B cell (primary cell): ENCODE measurements at regions not wholly inside any gene's neighbourhood (a gene's known extent, or its start where the extent isn't known, plus 50 kb on each side); places are given as distances from the start of the nearest gene placed in this dataset.

ENCODE experiments used
- ATAC-seq: fragments of 200-7000 bp; cut with Tn5 transposase; one replicate; pipeline ENCODE4 v1.10.0; 2021; ENCODE audit warnings: low read depth, mild to moderate bottlenecking, moderate number of reproducible peaks, moderate library complexity
- CTCF ChIA-PET: fragments of 350-600 bp; sonication (Branson Sonifier 250); formaldehyde crosslinking; loops from one replicate; lab custom pipeline; 2021; ENCODE audit warnings: antibody characterized with exemption, inconsistent platforms; lab: Charles Lee
- POLR2A ChIA-PET: fragments of 350-600 bp; sonication (Branson Sonifier 250); formaldehyde crosslinking; loops from one replicate; lab custom pipeline; 2021; ENCODE audit warnings: antibody characterized with exemption; lab: Charles Lee
- DNase-seq: peaks from one replicate; pipeline ENCODE4 v3.0.0; 2013
- H2AFZ ChIP-seq: 2 replicates; pipeline ENCODE4 v1.6.1; 2012; ENCODE audit warnings: mild to moderate bottlenecking, low read depth, low read length; ENCODE audit not compliant: insufficient read depth, poor library complexity, severe bottlenecking
- H3K27ac ChIP-seq, 2 donors: 1 replicate in 1 of 2; 2 replicates in 1 of 2; pipeline ENCODE4 v1.5.1; 2012 to 2013; ENCODE audit warnings: low read length in 2 of 2, mild to moderate bottlenecking in 2 of 2, moderate library complexity in 1 of 2
- H3K27me3 ChIP-seq, 4 experiments: fragments of 200-600 bp in 1 of 4; sonication (generic) in 1 of 4; replicated peaks in 1 of 4; 1 replicate in 2 of 4; 2 replicates in 2 of 4; pipeline versions ENCODE4 v1.6.1 to v1.7.0; 2013 to 2016; ENCODE audit warnings: low read length in 3 of 4, mild to moderate bottlenecking in 2 of 4, mixed read lengths in 1 of 4, moderate library complexity in 1 of 4; ENCODE audit not compliant: insufficient read depth in 4 of 4, control insufficient read depth in 3 of 4; ENCODE audit errors: control extremely low read depth in 1 of 4
- H3K36me3 ChIP-seq, 2 experiments: replicated peaks in 1 of 2; 1 replicate in 1 of 2; 2 replicates in 1 of 2; pipeline versions ENCODE4 v1.6.1 to v1.7.1; 2013; ENCODE audit warnings: low read length in 1 of 2; ENCODE audit not compliant: insufficient read depth in 2 of 2, control insufficient read depth in 1 of 2; ENCODE audit errors: control extremely low read depth in 1 of 2, extremely low read depth in 1 of 2
- H3K4me1 ChIP-seq, 2 donors: fragments of 200-600 bp in 1 of 2; sonication (generic) in 1 of 2; 1 replicate in 1 of 2; 2 replicates in 1 of 2; pipeline versions ENCODE4 v1.5.1 to v1.6.1; 2013 to 2017; ENCODE audit warnings: low read length in 2 of 2; ENCODE audit not compliant: control insufficient read depth in 2 of 2, insufficient read depth in 2 of 2
- H3K4me2 ChIP-seq: replicated peaks from 2 replicates; pipeline ENCODE3; 2012; ENCODE audit warnings: mild to moderate bottlenecking, low read depth, low read length; ENCODE audit not compliant: poor library complexity, severe bottlenecking
- H3K4me3 ChIP-seq, 5 experiments: fragments of 200-600 bp in 1 of 5; sonication (generic) in 1 of 5; 1 replicate in 3 of 5; 2 replicates in 2 of 5; pipeline versions ENCODE4 v1.5.1 to v1.7.0; 2011 to 2016; ENCODE audit warnings: low read length in 4 of 5, mild to moderate bottlenecking in 4 of 5, low read depth in 2 of 5, control low read depth in 1 of 5, moderate library complexity in 1 of 5; ENCODE audit not compliant: insufficient read depth in 1 of 5; ENCODE audit errors: control extremely low read depth in 1 of 5, extremely low read depth in 1 of 5
- H3K79me2 ChIP-seq: fragments of 200-600 bp; sonication (generic); one replicate; pipeline ENCODE4 v1.6.0; 2016; ENCODE audit warnings: low read length; ENCODE audit not compliant: control insufficient read depth, insufficient read depth
- H3K9ac ChIP-seq: fragments of 200-600 bp; sonication (generic); 2 replicates; pipeline ENCODE4 v1.6.1; 2017; ENCODE audit warnings: mild to moderate bottlenecking, low read length, moderate library complexity
- H3K9me3 ChIP-seq, 3 donors: one replicate each; pipeline versions ENCODE4 v1.6.1 to v1.7.1; 2013; ENCODE audit warnings: low read length in 2 of 3; ENCODE audit not compliant: control insufficient read depth in 2 of 3, insufficient read depth in 1 of 3; ENCODE audit errors: control extremely low read depth in 1 of 3
- H4K20me1 ChIP-seq: 2 replicates; pipeline ENCODE4 v1.6.0; 2012; ENCODE audit warnings: mild to moderate bottlenecking, low read length; ENCODE audit not compliant: insufficient read depth, control insufficient read depth, poor library complexity, severe bottlenecking
- H3K27ac Mint-ChIP-seq: one replicate; pipeline ENCODE4 v1.8.0; 2021; ENCODE audit warnings: mixed read lengths
- H3K27me3 Mint-ChIP-seq: one replicate; pipeline ENCODE4 v1.8.0; 2021; ENCODE audit warnings: mixed read lengths
- H3K4me1 Mint-ChIP-seq: one replicate; pipeline ENCODE4 v1.8.0; 2021; ENCODE audit warnings: mixed read lengths
- H3K4me3 Mint-ChIP-seq: one replicate; pipeline ENCODE4 v1.8.0; 2021; ENCODE audit warnings: mixed read lengths
- H3K9me3 Mint-ChIP-seq: one replicate; pipeline ENCODE4 v1.8.0; 2022; ENCODE audit warnings: mixed read lengths; ENCODE audit not compliant: insufficient read depth
- EZH2 ChIP-seq: IDR thresholded peaks from 2 replicates; pipeline ENCODE4 v1.6.1; 2012; ENCODE audit warnings: borderline replicate concordance, low read depth, mild to moderate bottlenecking, moderate library complexity, low read length; ENCODE audit not compliant: insufficient read depth, poor library complexity, severe bottlenecking
- whole genome bisulfite sequencing: methylation state at CpG from one replicate; pipeline ENCODE4 v1.1.5; 2013; ENCODE audit warnings: missing lambda C conversion rate; ENCODE audit not compliant: insufficient coverage; 5-methylcytosine and 5-hydroxymethylcytosine counted together
- intact Hi-C: fragments of 100-400 bp; cut with micrococcal nuclease; formaldehyde crosslinking; loops from one replicate; pipeline ENCODE4 v1.10.0; 2022
- TF ChIP-seq, protein P1 (sequence below): fragments of 200-600 bp; IDR thresholded peaks from one replicate; pipeline ENCODE4 v1.8.0; 2022; ENCODE audit warnings: antibody characterized with exemption, mild to moderate bottlenecking

DNA sequence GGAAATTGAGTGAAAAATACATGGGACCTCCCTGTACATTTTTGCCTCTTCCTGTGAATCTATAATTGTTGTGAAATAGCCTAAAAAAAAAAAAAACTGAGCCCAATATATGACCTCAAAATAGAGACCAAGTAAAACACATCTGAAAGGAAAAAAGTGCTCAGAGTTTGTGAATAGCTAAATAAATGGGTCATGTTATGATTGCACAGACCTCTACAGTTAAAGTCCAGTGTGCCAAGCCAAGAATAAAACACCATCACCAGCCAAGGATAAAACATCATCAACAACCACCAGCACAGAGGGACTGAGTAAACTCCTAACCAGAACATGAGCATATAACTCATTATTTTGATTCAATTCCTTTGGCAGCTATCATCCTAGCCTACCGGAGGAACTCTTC, 115.6 kb upstream of the AGTR1 start:
- 100% methylated on average over 1 of the region's 1 CpG for WGBS
- Histone ChIP-seq H3K27ac (no peak overlapping the region), H3K4me3 (no peak overlapping the region), H3K36me3 (no peaks in the 10 kb centered on the region), H4K20me1 (no peaks in the 10 kb centered on the region), H3K4me1 (no peaks in the 10 kb centered on the region), H2AFZ (no peak overlapping the region), H3K27me3 (no peaks in the 10 kb centered on the region), H3K9me3 (peaks cover 0 to 2% (median 0%) of the 10 kb centered on the region in 3 donors), H3K9ac (no peak overlapping the region), H3K79me2 (no peaks in the 10 kb centered on the region), H3K4me2 (no peak overlapping the region)
- ATAC-seq (no peak), DNase-seq (no peak)
- no peak overlapping the region for H3K4me3 Mint-ChIP-seq
- no peak overlapping the region for H3K27ac Mint-ChIP-seq
- POLR2A ChIA-PET: interaction anchor here (0.7 kb wide), 1 partner anchor 98 kb away, joined by 4 read pairs; no protein-coding TSS in a partner anchor
- TF ChIP-seq, protein P1, sequence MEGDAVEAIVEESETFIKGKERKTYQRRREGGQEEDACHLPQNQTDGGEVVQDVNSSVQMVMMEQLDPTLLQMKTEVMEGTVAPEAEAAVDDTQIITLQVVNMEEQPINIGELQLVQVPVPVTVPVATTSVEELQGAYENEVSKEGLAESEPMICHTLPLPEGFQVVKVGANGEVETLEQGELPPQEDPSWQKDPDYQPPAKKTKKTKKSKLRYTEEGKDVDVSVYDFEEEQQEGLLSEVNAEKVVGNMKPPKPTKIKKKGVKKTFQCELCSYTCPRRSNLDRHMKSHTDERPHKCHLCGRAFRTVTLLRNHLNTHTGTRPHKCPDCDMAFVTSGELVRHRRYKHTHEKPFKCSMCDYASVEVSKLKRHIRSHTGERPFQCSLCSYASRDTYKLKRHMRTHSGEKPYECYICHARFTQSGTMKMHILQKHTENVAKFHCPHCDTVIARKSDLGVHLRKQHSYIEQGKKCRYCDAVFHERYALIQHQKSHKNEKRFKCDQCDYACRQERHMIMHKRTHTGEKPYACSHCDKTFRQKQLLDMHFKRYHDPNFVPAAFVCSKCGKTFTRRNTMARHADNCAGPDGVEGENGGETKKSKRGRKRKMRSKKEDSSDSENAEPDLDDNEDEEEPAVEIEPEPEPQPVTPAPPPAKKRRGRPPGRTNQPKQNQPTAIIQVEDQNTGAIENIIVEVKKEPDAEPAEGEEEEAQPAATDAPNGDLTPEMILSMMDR: no peak
- no peak for TF ChIP-seq EZH2
- H3K4me1 Mint-ChIP-seq: no peaks in the 10 kb centered on the region
- H3K27me3 Mint-ChIP-seq: no peaks in the 10 kb centered on the region
- intact Hi-C loops: no loop called here
- H3K9me3 Mint-ChIP-seq: no peaks in the 10 kb centered on the region
- CTCF ChIA-PET: no interaction called here

DNA sequence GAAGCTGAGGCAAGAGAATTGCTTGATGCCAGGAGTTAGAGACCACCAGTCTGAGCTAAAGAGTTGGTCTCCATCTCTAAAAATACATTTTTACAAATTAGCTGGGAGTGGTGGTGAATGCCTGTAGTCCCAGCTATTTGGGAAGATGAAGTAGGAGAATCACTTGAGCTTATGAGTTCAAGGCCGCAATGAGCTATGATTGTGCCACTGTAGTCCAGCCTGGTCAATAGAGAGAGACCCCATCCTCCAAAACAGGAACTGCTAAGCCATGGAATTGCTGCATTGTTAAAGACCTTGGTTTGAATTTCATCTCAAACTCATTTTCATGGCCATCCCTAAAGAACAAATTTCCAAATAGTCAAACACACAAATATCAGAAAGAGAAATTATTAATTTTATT, 113.9 kb upstream of the AGTR1 start:
- no peak overlapping the region for H3K27ac Mint-ChIP-seq
- H3K9ac ChIP-seq: no peak overlapping the region
- H3K4me2 ChIP-seq: no peak overlapping the region
- H3K9me3 ChIP-seq: no peaks in the 10 kb centered on the region
- no peaks in the 10 kb centered on the region for H3K4me1 ChIP-seq
- H3K4me1 Mint-ChIP-seq: no peaks in the 10 kb centered on the region
- no peaks in the 10 kb centered on the region for H3K36me3 ChIP-seq
- H3K27ac ChIP-seq: no peak overlapping the region
- DNase-seq (no peak), ATAC-seq (no peak)
- no peak overlapping the region for H3K4me3 ChIP-seq
- WGBS: 100% methylated on average over 1 of the region's 1 CpG
- no peaks in the 10 kb centered on the region for H4K20me1 ChIP-seq
- no peaks in the 10 kb centered on the region for H3K27me3 ChIP-seq
- H3K9me3 Mint-ChIP-seq: no peaks in the 10 kb centered on the region
- H3K4me3 Mint-ChIP-seq: no peak overlapping the region
- POLR2A ChIA-PET: no interaction called here
- no peak overlapping the region for H2AFZ ChIP-seq
- H3K79me2 ChIP-seq: no peaks in the 10 kb centered on the region
- TF ChIP-seq EZH2: no peak
- TF ChIP-seq, protein P1: no peak
- H3K27me3 Mint-ChIP-seq: no peaks in the 10 kb centered on the region
- intact Hi-C loops: no loop called here
- CTCF ChIA-PET: no interaction called here
